H9 (cell line): ENCODE measurements at regions not wholly inside any gene's neighbourhood (a gene's known extent, or its start where the extent isn't known, plus 50 kb on each side); places are given as distances from the start of the nearest gene placed in this dataset.

Experiments used
- DNase-seq: peaks from one replicate; pipeline ENCODE4 v3.0.0-alpha.2; 2017
- H2AFZ ChIP-seq: one replicate; pipeline ENCODE4 v1.6.1; 2013; ENCODE audit warnings: mild to moderate bottlenecking, low read length, control low read depth, moderate library complexity
- H2AK5ac ChIP-seq: 2 replicates; pipeline ENCODE4 v1.6.1; 2013; ENCODE audit warnings: low read length, control low read depth, mixed read lengths; ENCODE audit not compliant: insufficient read length
- H2BK120ac ChIP-seq: one replicate; pipeline ENCODE4 v1.6.1; 2013; ENCODE audit warnings: low read depth, mild to moderate bottlenecking, low read length, control low read depth, inconsistent platforms; ENCODE audit not compliant: poor library complexity, severe bottlenecking
- H2BK12ac ChIP-seq: 2 replicates; pipeline ENCODE4 v1.6.1; 2013; ENCODE audit warnings: low read length, control low read depth, mixed read lengths, low read depth; ENCODE audit not compliant: insufficient read length
- H2BK15ac ChIP-seq: 2 replicates; pipeline ENCODE4 v1.6.1; 2013; ENCODE audit warnings: low read depth, low read length, control low read depth
- H2BK20ac ChIP-seq: one replicate; pipeline ENCODE4 v1.6.1; 2013; ENCODE audit warnings: low read depth, mild to moderate bottlenecking, low read length, control low read depth, inconsistent platforms; ENCODE audit not compliant: poor library complexity, severe bottlenecking
- H2BK5ac ChIP-seq: 2 replicates; pipeline ENCODE4 v1.6.1; 2013; ENCODE audit warnings: low read length, control low read depth, mixed read lengths; ENCODE audit not compliant: insufficient read length
- H3K14ac ChIP-seq: 2 replicates; pipeline ENCODE4 v1.6.1; 2013; ENCODE audit warnings: low read length, control low read depth; ENCODE audit not compliant: insufficient read depth
- H3K18ac ChIP-seq: 2 replicates; pipeline ENCODE4 v1.6.1; 2013; ENCODE audit warnings: low read depth, mild to moderate bottlenecking, mixed read lengths, low read length, control low read depth; ENCODE audit not compliant: insufficient read length
- H3K23ac ChIP-seq: 2 replicates; pipeline ENCODE4 v1.6.1; 2013; ENCODE audit warnings: low read length, control low read depth, mixed read lengths, low read depth; ENCODE audit not compliant: insufficient read length
- H3K23me2 ChIP-seq: 2 replicates; pipeline ENCODE4 v1.6.1; 2013; ENCODE audit warnings: low read depth, mild to moderate bottlenecking, mixed read lengths, low read length, control low read depth; ENCODE audit not compliant: insufficient read length, poor library complexity, severe bottlenecking
- H3K27ac ChIP-seq: 2 replicates; pipeline ENCODE4 v1.5.1; 2013; ENCODE audit warnings: low read length, control low read depth, mixed read lengths, low read depth; ENCODE audit not compliant: insufficient read length
- H3K27me3 ChIP-seq: 2 replicates; pipeline ENCODE4 v1.6.1; 2013; ENCODE audit warnings: low read length, control low read depth, inconsistent platforms; ENCODE audit not compliant: insufficient read depth
- H3K4ac ChIP-seq: 2 replicates; pipeline ENCODE4 v1.6.1; 2013; ENCODE audit warnings: low read depth, mild to moderate bottlenecking, control low read depth, inconsistent platforms, low read length, moderate library complexity
- H3K4me1 ChIP-seq: 2 replicates; pipeline ENCODE4 v1.6.1; 2013; ENCODE audit warnings: low read length, control low read depth, inconsistent platforms; ENCODE audit not compliant: insufficient read depth
- H3K4me2 ChIP-seq: 2 replicates; pipeline ENCODE4 v1.6.1; 2013; ENCODE audit warnings: low read length, control low read depth, mixed read lengths; ENCODE audit not compliant: insufficient read length, insufficient read depth
- H3K56ac ChIP-seq: 2 replicates; pipeline ENCODE4 v1.6.1; 2013; ENCODE audit warnings: low read depth, mild to moderate bottlenecking, mixed read lengths, low read length, control low read depth; ENCODE audit not compliant: insufficient read length
- H3K79me1 ChIP-seq: 2 replicates; pipeline ENCODE4 v1.6.1; 2013; ENCODE audit warnings: low read depth, mild to moderate bottlenecking, moderate library complexity, low read length, control low read depth, inconsistent platforms; ENCODE audit not compliant: insufficient read depth, poor library complexity, severe bottlenecking
- H3K79me2 ChIP-seq: 2 replicates; pipeline ENCODE4 v1.6.1; 2013; ENCODE audit warnings: low read length, control low read depth, inconsistent platforms; ENCODE audit not compliant: insufficient read depth
- H3K9ac ChIP-seq: 2 replicates; pipeline ENCODE4 v1.6.1; 2013; ENCODE audit warnings: low read length, control low read depth, mixed read lengths; ENCODE audit not compliant: insufficient read length; ENCODE audit errors: extremely low read depth
- H3K9me3 ChIP-seq: one replicate; pipeline ENCODE4 v1.6.1; 2013; ENCODE audit warnings: low read depth, low read length, inconsistent platforms; ENCODE audit not compliant: control insufficient read depth
- H3T11ph ChIP-seq: one replicate; pipeline ENCODE4 v1.6.1; 2013; ENCODE audit warnings: mild to moderate bottlenecking, low read length, control low read depth, inconsistent platforms
- H4K20me1 ChIP-seq: one replicate; pipeline ENCODE4 v1.6.1; 2013; ENCODE audit not compliant: control insufficient read depth, insufficient read length, insufficient read depth
- H4K5ac ChIP-seq: 2 replicates; pipeline ENCODE4 v1.6.1; 2013; ENCODE audit warnings: low read depth, mild to moderate bottlenecking, mixed read lengths, low read length, control low read depth; ENCODE audit not compliant: insufficient read length
- H4K8ac ChIP-seq: replicated peaks from 2 replicates; pipeline ENCODE4 v1.6.1; 2013; ENCODE audit warnings: low read length, control low read depth, mixed read lengths, low read depth; ENCODE audit not compliant: insufficient read length
- H4K91ac ChIP-seq: 2 replicates; pipeline ENCODE4 v1.6.1; 2013; ENCODE audit warnings: low read depth, mild to moderate bottlenecking, moderate library complexity, mixed read lengths, low read length, control low read depth; ENCODE audit not compliant: insufficient read length
- H3K27ac Mint-ChIP-seq, 3 experiments: 2 replicates in 2 of 3; 3 replicates in 1 of 3; pipeline ENCODE4 v1.8.0; 2020 to 2021; ENCODE audit warnings: mixed read lengths in 3 of 3, mild to moderate bottlenecking in 1 of 3, moderate library complexity in 1 of 3
- H3K27me3 Mint-ChIP-seq: 2 replicates; pipeline ENCODE4 v1.8.0; 2021; ENCODE audit warnings: low read depth, mild to moderate bottlenecking, moderate library complexity, mixed read lengths
- H3K36me3 Mint-ChIP-seq, 3 experiments: 2 replicates in 2 of 3; 3 replicates in 1 of 3; pipeline ENCODE4 v1.8.0; 2020 to 2021; ENCODE audit warnings: low read depth in 3 of 3, mixed read lengths in 3 of 3; ENCODE audit not compliant: insufficient read depth in 1 of 3
- H3K4me1 Mint-ChIP-seq, 2 experiments: 2 replicates each; pipeline ENCODE4 v1.8.0; 2020; ENCODE audit warnings: mixed read lengths in 2 of 2
- H3K4me3 Mint-ChIP-seq, 2 experiments: 2 replicates in 1 of 2; 3 replicates in 1 of 2; pipeline ENCODE4 v1.8.0; 2020 to 2021; ENCODE audit warnings: mild to moderate bottlenecking in 2 of 2, mixed read lengths in 2 of 2, moderate library complexity in 1 of 2
- H3K9me3 Mint-ChIP-seq, 2 experiments: 2 replicates in 1 of 2; 3 replicates in 1 of 2; pipeline ENCODE4 v1.8.0; 2020; ENCODE audit warnings: mild to moderate bottlenecking in 2 of 2, mixed read lengths in 2 of 2, moderate library complexity in 1 of 2
- WGBS: extraction: QIAGEN DNeasy Blood & Tissue Kit; methylation state at CpG from one replicate; pipeline ENCODE4 v1.1.7; 2013; ENCODE audit warnings: missing lambda C conversion rate, low lambda C conversion rate, mixed read lengths; ENCODE audit not compliant: insufficient read length; ENCODE audit errors: extremely low coverage; 5-methylcytosine and 5-hydroxymethylcytosine counted together
- TF ChIP-seq, protein P1 (sequence below): fragments of 200-600 bp; sonication (generic); conservative IDR thresholded peaks from 3 replicates; pipeline ENCODE4 v1.8.0; 2021; ENCODE audit warnings: antibody characterized with exemption, mild to moderate bottlenecking

DNA sequence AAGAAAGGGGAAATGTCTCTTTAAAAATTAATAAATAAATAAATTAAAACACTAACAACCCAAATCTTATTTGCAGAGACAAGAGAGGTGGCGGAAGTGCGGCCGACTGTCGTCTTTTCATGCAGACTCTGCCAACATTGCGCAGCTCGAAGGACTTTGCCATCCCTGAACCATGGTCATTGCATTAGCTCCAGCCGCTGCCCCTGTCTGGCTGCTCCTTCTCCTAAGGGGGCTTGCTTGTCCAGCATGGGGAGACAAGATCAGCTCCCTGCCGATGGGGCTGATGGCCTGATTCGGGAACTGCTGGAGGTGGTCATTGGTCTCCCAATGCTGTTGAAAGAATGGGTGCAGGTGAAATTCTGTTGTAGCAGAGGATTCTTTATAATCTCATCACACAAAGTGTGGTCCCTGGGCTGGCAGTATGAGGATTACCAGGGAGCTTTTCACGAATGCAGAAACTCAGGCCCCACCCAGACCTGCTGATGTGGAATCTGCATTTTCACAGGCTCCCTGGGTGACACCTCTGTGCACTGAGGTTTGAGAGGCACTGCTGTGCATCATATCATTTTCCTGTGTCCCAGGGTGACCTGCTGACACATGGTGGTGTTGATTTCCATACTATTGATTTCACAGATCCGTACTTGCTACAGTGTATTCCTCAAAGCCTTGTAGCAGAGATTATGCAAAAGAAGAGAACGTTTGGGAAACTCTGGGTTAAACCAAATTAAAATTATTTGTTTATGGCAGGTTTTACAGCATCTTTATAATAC is 172.4 kb upstream of the ZMIZ1 start:
- Histone ChIP-seq H3K23me2 (no peaks in the 10 kb centered on the region), H4K20me1 (no peaks in the 10 kb centered on the region), H2AFZ (no peak overlapping the region), H3T11ph (no peak overlapping the region), H2BK20ac (no peak overlapping the region), H4K5ac (no peak overlapping the region), H3K9ac (no peak overlapping the region), H2BK15ac (no peak overlapping the region), H3K23ac (no peak overlapping the region), H2AK5ac (no peak overlapping the region), H2BK12ac (no peak overlapping the region), H2BK5ac (no peak overlapping the region), H3K18ac (no peak overlapping the region), H3K27ac (no peak overlapping the region), H3K56ac (no peak overlapping the region), H3K9me3 (no peaks in the 10 kb centered on the region), H3K4me2 (no peak overlapping the region), H3K79me2 (no peaks in the 10 kb centered on the region), H4K8ac (no peak overlapping the region), H3K27me3 (no peaks in the 10 kb centered on the region), H3K4ac (no peak overlapping the region), H3K14ac (no peak overlapping the region), H4K91ac (no peak overlapping the region), H3K4me1 (no peaks in the 10 kb centered on the region; the same call in 1 of the 2 replicates), H2BK120ac (no peak overlapping the region), H3K79me1 (no peaks in the 10 kb centered on the region)
- DNase-seq: no peak
- Mint-ChIP-seq H3K9me3 (no peaks in the 10 kb centered on the region), H3K36me3 (no peaks in the 10 kb centered on the region), H3K4me1 (peaks cover 40 to 43% of the 10 kb centered on the region in 2 experiments), H3K4me3 (no peak overlapping the region), H3K27ac (no peak overlapping the region), H3K27me3 (peaks cover 13% of the 10 kb centered on the region)
- TF ChIP-seq, protein P1, sequence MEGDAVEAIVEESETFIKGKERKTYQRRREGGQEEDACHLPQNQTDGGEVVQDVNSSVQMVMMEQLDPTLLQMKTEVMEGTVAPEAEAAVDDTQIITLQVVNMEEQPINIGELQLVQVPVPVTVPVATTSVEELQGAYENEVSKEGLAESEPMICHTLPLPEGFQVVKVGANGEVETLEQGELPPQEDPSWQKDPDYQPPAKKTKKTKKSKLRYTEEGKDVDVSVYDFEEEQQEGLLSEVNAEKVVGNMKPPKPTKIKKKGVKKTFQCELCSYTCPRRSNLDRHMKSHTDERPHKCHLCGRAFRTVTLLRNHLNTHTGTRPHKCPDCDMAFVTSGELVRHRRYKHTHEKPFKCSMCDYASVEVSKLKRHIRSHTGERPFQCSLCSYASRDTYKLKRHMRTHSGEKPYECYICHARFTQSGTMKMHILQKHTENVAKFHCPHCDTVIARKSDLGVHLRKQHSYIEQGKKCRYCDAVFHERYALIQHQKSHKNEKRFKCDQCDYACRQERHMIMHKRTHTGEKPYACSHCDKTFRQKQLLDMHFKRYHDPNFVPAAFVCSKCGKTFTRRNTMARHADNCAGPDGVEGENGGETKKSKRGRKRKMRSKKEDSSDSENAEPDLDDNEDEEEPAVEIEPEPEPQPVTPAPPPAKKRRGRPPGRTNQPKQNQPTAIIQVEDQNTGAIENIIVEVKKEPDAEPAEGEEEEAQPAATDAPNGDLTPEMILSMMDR: no peak
- no CpG with 5 or more reads among the region's 12 CpGs for WGBS
